ENCODE measurements at regions not wholly inside any gene's neighbourhood (a gene's known extent, or its start where the extent isn't known, plus 50 kb on each side); places are given as distances from the start of the nearest gene placed in this dataset.

GRCh38 chr2:611519-611918 is 65.7 kb downstream of the TMEM18 start:
- DNase-seq: no peak

GRCh38 chr2:610491-610890 is 66.7 kb downstream of the TMEM18 start:
- DNase-seq: no peak

DNA sequence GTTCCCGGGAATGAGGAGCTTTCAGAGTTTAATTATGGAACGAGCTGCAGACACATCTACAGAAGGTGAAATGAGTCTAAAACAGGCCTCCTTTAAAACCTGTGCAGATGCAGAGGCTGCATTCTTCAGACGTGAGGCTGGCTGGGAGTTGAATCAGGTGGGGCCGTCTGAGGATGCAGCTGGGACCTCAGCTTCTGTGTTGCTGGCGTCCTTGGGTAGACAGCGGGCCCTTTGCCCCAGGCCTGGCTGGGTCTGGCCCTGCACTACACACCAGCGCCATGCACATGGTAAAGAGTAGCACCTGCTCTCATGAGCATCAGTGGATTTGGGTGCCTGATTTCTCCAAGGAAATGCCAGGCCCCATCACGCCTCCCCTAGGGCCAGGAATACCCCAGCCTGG is 67.3 kb downstream of the TMEM18 start:
- DNase-seq: no peak

- no peak for DNase-seq
Observed at GRCh38 chr2:609449-609848, 67.8 kb downstream of the TMEM18 start.

- DNase-seq: no peak
Observed at GRCh38 chr2:608711-609110, 68.5 kb downstream of the TMEM18 start.

GRCh38 chr2:608297-608696 is 68.9 kb downstream of the TMEM18 start:
- no peak for DNase-seq

DNA sequence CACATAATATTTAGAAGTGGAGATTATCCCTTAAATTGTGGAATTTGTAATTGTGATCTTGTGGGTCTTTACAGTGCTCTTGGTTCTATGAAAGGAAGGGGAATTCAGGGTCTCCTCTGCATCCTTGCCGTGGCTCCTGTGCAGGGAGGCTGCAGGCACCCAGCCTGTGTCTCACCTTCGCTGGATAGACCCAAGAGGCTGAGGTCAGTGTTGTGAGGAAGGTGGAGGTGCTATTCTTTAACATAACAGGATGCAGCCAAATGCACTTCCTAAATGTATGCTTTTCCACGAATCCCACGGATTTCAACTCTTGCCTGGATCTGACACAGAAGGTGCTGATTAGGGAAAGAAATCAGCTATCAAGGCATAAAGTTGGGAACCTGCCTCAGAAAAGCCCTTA is 69.5 kb downstream of the TMEM18 start:
- DNase-seq: no peak

DNA sequence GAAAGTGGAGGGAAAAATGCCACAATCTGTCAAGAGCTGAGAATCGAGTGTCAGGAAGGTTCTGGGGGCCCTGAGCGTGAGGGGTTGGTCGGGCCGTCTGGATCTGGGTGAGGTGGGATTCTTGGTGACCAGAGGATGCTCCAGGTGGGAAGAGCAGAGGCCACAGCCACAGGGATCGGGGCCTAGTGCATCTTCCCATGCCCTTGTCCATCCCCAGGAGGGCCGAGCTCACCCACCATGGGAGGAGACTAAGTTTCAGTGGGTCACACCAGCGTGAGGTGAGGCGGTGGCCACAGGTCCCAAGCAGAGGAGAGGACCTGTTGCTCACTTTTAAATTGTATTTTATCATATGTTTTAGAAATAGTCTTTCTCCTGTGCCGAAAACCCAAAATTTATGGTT is 70.0 kb downstream of the TMEM18 start:
- DNase-seq: no peak

DNA sequence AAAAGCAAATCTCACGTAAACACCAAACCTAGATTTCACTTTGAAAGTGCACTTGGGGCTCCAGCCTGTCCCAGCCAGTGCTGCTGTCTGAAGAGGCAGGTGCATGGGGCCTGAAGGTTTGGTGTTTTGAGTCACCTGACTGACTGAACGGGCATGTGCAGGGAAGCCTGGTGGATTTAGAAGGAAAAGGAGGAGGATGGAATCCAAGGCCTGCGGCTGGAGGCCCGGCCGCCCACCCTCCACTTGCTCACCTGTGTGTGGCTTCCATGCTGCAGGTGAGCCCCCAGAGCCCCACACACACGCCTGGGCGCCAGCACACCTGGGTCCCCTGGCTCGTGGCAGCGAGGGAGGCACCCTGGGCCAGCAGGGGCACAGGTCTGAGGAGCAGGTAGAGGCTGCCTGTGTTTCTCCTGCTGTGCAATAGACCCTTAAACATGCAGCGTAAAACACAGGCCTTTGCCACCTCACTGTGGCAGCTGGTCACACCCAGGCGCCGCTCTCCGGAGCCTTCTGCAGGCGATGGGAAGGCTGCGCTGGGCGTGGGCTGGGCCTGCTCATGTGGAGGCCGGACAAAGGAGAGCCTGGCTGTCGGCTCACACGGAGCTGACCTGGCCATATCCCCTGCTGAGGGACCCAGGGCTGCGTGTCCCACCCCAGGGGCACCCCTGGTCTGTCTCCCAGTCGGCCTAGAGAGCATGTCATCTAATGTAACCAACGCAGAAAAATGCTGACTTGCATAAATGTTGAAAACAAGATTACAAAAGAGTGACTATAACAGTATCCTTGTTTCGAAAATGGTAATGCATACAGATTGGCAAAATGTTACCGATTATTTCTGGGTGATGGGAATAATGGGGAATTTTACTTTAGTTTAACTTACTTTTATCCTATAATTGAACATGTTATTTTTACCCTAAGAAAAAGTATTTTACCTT is 71.3 kb downstream of the TMEM18 start:
- DNase-seq: no peak

DNA sequence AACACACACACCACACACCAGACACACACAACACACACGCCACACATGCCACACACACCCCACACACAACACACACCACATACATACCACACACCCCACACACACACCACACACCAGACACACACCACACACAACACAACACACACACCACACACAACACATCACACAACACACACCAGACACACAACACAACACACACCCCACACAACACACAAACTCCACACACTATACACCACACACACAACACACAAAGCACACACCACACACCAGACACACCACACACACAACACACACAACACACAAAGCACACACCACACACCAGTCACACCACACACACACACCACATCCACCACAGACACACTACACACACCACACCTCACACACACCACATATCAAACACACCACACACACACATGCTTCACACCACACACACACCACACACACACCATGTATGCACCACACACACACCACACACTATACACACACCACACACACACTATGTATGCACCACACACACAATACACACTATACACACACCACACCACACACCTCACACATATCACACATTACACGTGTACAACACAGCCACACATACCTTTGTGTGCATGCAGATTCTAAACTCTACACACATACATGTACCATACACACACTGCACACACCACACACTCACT is 72.2 kb downstream of the TMEM18 start:
- DNase-seq: no peak

GRCh38 chr2:604385-604784 is 72.8 kb downstream of the TMEM18 start:
- no peak for DNase-seq

- no peak for DNase-seq
Observed at GRCh38 chr2:603869-604268, 73.3 kb downstream of the TMEM18 start.

- DNase-seq: no peak
Observed at GRCh38 chr2:603427-603826, 73.8 kb downstream of the TMEM18 start.

DNA sequence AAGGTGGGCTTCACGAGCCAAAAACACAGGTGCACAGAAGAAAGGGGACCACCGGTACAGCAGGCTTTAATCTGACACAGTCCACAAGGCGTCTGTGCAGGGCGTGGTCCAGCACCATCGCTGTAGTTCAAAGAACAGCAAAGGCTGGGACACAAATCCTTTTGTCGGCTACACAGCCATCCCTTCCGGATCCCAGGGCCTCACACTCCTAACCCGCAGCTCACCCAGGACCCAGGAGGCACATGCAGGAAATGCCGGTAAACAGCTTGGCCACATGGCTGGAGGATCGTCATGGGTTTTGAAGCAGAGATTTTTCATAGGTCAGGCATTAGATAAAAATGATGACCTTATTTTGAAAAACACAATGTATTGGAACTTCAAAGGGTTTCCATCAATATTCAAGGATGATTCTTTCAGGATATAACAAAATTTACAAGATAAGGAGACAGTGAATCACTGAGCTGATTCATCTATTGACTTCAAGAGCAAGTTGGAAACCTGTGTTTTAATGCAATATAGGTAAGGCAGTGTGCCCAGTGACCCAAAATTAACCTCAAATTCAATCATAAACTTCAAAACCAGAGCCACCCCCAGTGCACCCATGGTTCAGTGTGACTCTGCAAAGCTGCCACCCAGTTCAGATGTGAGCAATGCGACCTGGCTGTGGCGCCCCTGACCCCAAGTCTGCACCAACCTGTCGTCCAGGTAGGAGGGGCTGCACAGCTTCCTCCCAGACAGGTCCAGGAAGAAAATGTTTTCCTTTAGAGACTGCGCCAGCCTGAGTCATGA is 74.4 kb downstream of the TMEM18 start:
- no peak for DNase-seq

- DNase-seq: no peak
Observed at GRCh38 chr2:601806-602455, 75.3 kb downstream of the TMEM18 start.

GRCh38 chr2:601387-601698 is 75.9 kb downstream of the TMEM18 start:
- no peak for DNase-seq

- no peak for DNase-seq
Observed at GRCh38 chr2:600542-601386, 76.4 kb downstream of the TMEM18 start.

DNA sequence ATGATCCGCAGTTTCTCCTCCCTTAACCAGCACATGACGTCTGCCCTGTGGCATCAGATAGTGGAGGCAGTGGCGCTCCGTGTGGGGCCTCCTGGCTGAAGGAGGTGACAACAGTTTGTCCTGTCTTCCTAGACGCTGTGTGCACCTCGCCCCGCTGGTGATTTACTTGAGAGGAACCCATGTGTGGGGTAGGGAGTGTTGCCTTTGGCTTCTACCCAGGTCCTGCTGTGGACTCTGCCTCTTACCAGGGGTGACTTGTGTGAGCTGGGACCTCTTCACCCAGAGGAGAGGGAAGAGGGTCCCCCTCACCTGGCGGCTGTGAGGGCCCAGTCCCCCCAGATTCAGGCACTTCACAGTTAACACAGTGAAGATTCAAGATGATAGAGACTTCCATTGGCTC is 77.6 kb downstream of the TMEM18 start:
- DNase-seq: no peak

GRCh38 chr2:598058-598802 is 79.0 kb downstream of the TMEM18 start:
- DNase-seq: no peak

DNA sequence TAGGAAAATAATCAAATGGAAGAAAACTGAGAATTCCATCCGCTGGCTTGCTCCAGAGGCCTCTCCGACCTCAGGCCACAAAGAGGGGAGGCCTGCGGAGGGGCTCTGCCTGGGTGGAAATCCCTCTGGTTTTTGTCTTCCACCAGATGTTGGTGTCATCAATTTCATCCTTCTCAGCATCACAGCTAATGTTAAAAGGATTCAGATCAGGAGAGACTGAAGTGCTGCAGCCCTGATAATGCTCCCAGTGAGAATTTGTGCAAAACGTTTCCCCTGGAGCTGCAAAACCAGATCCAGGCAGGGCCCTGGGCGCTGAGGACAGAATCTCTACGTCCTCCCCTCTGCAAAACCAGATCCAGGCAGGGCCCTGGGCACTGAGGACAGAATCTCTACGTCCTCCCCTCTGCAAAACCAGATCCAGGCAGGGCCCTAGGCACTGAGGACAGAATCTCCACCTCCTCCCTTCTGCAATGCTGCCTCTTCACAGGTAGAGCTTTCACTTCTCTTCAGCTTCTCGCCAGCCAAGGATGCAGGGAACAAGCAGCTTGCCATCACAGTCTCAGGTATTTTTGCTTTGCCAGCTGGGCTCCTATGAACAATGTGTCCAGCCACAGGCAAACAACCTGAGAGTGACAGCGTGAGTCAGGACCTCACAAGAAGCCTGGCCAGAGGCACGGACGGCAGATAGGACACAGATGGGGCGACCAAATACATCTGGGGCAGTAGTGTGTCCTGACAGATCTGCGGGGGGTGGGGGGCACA is 81.2 kb downstream of the TMEM18 start:
- no peak for DNase-seq

Measured in hippocampal formation (tissue), 2 donors.